NCI-H524 (cell line): ENCODE measurements at regions not wholly inside any gene's neighbourhood (a gene's known extent, or its start where the extent isn't known, plus 50 kb on each side); places are given as distances from the start of the nearest gene placed in this dataset.

Experiments
- DNase-seq, 2 experiments: peaks; one replicate each; lab custom pipeline; 2025; lab: John Stamatoyannopoulos, UW

GRCh38 chr5:103498800-103499551 is 63.6 kb downstream of the NUDT12 start:
- DNase-seq, result no peak

- DNase-seq, result no peak
Measured at GRCh38 chr5:103498211-103498610, 64.4 kb downstream of the NUDT12 start.

- DNase-seq, result no peak
Measured at GRCh38 chr5:103497781-103498180, 64.8 kb downstream of the NUDT12 start.

GRCh38 chr5:103490030-103490739 is 72.4 kb downstream of the NUDT12 start:
- no peak for DNase-seq

GRCh38 chr5:103489307-103489706 is 73.3 kb downstream of the NUDT12 start:
- no peak for DNase-seq

- DNase-seq, result no peak
Measured at GRCh38 chr5:103487822-103488493, 74.6 kb downstream of the NUDT12 start.

GRCh38 chr5:103487218-103487617 is 75.4 kb downstream of the NUDT12 start:
- DNase-seq, result no peak

- DNase-seq, result no peak
Measured at GRCh38 chr5:103486739-103487138, 75.8 kb downstream of the NUDT12 start.

- DNase-seq, result no peak
Measured at GRCh38 chr5:103480246-103480645, 82.3 kb downstream of the NUDT12 start.

GRCh38 chr5:103477678-103478077 is 84.9 kb downstream of the NUDT12 start:
- no peak for DNase-seq

GRCh38 chr5:103476811-103477210 is 85.8 kb downstream of the NUDT12 start:
- no peak for DNase-seq

GRCh38 chr5:103475629-103476240 is 86.9 kb downstream of the NUDT12 start:
- DNase-seq, result peak in 1 of 2 experiments; percentile 59

GRCh38 chr5:103474677-103475076 is 87.9 kb downstream of the NUDT12 start:
- no peak for DNase-seq

- no peak for DNase-seq
Measured at GRCh38 chr5:103473725-103474124, 88.9 kb downstream of the NUDT12 start.

- DNase-seq, result no peak
Measured at GRCh38 chr5:103472830-103473229, 89.8 kb downstream of the NUDT12 start.

GRCh38 chr5:103472265-103472664 is 90.3 kb downstream of the NUDT12 start:
- DNase-seq, result no peak

- no peak for DNase-seq
Measured at GRCh38 chr5:103469288-103470040, 93.1 kb downstream of the NUDT12 start.

- DNase-seq, result no peak
Measured at GRCh38 chr5:103467831-103468230, 94.8 kb downstream of the NUDT12 start.

- no peak for DNase-seq
Measured at GRCh38 chr5:103466495-103466894, 96.1 kb downstream of the NUDT12 start.

GRCh38 chr5:103465891-103466290 is 96.7 kb downstream of the NUDT12 start:
- DNase-seq, result no peak

- DNase-seq, result no peak
Measured at GRCh38 chr5:103464835-103465484, 97.6 kb downstream of the NUDT12 start.
